ENCODE measurements at regions not wholly inside any gene's neighbourhood (a gene's known extent, or its start where the extent isn't known, plus 50 kb on each side); places are given as distances from the start of the nearest gene placed in this dataset.

DNA sequence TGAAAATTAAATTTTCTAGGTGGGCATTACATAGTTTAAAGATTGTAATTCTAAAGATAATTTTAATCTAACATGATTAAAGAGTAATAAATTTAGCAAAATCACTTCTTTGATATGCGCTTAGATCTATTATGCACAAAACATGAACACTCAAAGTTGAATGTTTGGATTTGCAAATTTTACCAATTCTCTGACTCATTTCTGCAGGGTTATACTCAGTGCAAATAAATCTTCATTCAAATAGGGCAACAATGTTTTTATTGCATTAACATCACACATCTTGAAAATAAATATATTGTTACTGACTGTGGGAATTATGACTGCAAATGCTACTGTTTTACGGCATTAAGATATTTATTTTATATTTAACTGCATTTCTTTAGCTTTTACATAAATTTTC, 110.7 kb downstream of the OGFRL1 start:
- TF ChIP-seq, protein P1, sequence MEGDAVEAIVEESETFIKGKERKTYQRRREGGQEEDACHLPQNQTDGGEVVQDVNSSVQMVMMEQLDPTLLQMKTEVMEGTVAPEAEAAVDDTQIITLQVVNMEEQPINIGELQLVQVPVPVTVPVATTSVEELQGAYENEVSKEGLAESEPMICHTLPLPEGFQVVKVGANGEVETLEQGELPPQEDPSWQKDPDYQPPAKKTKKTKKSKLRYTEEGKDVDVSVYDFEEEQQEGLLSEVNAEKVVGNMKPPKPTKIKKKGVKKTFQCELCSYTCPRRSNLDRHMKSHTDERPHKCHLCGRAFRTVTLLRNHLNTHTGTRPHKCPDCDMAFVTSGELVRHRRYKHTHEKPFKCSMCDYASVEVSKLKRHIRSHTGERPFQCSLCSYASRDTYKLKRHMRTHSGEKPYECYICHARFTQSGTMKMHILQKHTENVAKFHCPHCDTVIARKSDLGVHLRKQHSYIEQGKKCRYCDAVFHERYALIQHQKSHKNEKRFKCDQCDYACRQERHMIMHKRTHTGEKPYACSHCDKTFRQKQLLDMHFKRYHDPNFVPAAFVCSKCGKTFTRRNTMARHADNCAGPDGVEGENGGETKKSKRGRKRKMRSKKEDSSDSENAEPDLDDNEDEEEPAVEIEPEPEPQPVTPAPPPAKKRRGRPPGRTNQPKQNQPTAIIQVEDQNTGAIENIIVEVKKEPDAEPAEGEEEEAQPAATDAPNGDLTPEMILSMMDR (tag by site-specific recombination; IDR thresholded peaks at IDR 0.05) = no peak
- no peak for TF ChIP-seq MZF1 (tag by site-specific recombination; IDR thresholded peaks at IDR 0.05; ENCODE audit: borderline replicate concordance)
